IPS-18c (cell line): ENCODE measurements at regions not wholly inside any gene's neighbourhood (a gene's known extent, or its start where the extent isn't known, plus 50 kb on each side); places are given as distances from the start of the nearest gene placed in this dataset.

Experiments used
- H3K4me3 ChIP-seq: 2 replicates; pipeline ENCODE4 v1.7.0; 2013; ENCODE audit warnings: low read depth, mild to moderate bottlenecking, low read length, moderate library complexity; ENCODE audit not compliant: insufficient read depth
- H3K9me3 ChIP-seq: one replicate; pipeline ENCODE4 v1.6.1; 2013; ENCODE audit warnings: mild to moderate bottlenecking, low read length, moderate library complexity; ENCODE audit not compliant: control insufficient read depth, insufficient read depth

DNA sequence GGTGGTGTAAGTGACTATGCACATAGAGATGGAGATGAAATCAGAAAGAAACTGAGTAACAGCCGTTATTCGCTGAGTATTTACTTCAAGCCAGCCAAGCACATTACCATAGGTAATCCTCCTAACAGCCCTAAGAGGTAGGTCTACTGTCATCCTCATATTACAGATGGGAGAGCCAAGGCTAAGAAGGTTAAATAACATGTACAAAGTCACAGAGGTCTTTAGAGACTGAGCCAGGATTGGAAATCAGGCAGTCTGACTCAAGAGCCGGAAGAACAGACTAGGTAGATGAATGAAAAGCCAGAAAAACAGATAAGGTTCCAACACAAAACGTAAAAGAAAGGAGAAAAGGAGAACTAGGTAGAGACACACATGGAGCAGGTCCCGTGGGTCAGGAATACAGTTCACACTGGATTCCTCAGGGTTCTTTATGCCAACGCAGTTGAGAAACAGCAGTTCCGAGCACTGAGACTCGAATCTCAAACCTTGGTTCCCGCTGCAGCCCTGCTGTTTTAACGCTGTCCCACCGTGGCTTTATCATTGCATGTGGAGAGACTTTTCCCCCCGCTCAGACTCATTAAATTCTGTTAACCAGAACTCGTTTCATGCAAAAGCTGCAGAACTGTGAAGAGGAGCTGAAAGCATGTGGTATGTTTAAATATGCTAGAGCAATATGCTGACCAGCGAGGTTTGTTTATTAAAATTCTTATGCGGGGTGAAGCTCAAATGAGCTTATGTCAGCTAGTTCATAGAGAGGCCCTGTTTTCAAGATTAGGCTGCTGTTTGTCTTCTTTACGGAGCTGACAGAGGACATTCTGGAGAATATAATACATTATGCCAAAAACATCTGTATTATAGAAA is 537.9 kb downstream of the CD83 start:
- no peak overlapping the region for H3K4me3 ChIP-seq
- no peaks in the 10 kb centered on the region for H3K9me3 ChIP-seq

DNA sequence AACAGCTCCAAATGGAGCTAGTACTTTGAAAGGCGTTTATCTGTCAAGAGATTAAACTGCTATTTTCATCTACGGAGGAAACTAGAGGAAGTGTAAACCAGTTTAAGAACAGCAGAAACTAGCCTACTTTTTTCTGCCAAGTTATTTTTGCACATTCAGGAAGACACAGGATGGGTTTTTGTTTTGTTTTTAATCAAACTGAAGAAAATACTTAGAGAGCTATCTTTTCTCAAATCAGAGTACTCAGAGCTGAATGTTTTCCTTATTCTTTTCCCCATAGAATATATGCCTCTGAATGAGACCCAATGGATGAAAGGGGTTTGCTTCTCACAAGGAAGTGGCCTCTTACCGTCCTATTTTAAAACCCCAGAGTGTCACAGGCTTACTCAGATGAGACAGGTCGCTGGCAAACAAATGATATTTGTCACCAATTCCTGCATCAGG is 538.5 kb downstream of the CD83 start:
- no peak overlapping the region for H3K4me3 ChIP-seq
- no peaks in the 10 kb centered on the region for H3K9me3 ChIP-seq

DNA sequence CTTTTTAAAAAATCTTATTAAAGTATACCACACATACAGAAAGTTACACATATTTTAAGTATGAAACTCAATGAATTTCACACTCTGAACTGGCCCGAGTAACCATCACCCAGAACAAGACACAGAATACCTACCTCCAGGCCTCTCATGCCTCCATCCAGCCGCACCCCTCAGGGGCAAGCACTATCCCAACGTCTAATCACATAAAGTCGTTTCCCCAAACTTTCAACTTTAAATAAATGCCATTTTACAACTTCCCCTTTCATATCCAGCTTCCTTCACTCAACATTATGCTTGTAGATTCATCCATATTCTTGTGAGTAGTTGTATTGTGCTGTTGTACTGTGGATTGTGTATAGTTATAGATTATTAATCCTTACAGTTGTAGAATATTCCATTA is 539.1 kb downstream of the CD83 start:
- no peaks in the 10 kb centered on the region for H3K9me3 ChIP-seq
- no peak overlapping the region for H3K4me3 ChIP-seq

DNA sequence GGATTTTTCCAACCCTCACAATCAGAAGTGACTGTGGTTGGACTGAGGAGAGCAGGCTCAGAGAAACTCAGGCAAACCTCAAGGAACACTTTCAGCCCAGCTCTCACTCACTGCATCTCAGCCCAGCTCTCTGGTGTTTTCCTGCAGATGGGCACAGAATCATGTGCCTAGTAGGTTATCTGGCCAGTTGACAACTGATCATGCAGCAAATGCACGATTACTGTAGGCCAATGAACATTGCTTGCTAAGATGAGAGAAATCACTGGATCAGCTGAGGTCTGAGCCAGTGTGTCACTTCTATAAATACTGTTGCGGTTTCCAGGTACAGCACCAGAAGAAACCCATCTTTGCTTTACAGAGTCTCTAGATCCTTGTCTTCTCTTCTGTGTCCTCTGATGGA is 540.5 kb downstream of the CD83 start:
- Histone ChIP-seq H3K9me3 (no peaks in the 10 kb centered on the region), H3K4me3 (no peak overlapping the region)

DNA sequence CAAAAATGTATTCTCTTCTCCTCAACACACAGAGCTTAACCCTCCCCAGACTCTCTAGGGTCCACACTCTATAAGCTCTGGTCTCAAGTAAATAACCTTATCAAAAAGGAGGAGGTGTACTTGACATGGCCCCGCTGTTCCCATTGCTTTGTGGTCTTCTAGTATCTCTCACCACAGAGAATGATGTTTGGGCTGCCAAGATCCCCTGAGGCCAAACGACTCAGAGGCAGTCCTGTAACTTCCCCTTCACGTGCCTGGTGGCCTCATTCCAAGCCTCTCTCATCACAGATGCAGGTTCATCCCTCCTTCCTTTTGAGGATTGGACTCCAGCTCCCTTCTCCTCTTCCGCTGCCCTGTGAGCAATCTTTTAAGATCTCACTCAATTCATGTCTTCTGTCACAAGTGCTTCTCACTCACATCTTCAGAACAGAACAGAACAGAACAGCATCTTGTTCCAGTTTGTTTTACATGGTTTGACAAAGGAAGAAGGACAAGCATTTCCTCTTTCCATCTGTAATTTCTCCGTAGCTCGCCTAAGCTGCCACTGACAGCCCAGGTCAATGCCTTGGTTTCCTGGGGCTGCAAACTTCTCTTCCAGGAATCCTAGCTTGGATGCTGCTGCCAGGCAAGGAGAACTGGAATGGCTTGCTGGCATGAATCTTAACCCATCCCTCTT is 541.5 kb downstream of the CD83 start:
- H3K4me3 ChIP-seq = no peak overlapping the region; the same call in 1 of the 2 replicates
- no peaks in the 10 kb centered on the region for H3K9me3 ChIP-seq

DNA sequence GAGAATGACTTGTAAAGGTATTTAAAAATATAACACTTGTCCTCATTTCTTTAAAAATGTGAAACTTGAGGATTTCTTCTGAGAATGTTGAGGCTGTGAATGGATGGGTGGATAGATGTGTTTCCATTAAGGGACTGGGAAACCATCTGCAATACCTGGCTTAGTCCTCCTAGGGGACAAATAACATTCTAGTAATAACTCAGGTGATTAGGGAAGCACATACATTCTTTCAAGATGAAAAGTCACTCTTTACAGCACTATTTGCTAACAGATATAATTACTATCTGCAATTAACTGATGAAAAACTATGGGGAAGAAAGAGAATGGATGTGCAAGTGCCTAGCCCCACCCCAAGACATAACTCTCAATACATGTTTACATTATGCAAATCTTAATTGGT is 542.3 kb downstream of the CD83 start:
- Histone ChIP-seq H3K4me3 (no peak overlapping the region), H3K9me3 (no peaks in the 10 kb centered on the region)

DNA sequence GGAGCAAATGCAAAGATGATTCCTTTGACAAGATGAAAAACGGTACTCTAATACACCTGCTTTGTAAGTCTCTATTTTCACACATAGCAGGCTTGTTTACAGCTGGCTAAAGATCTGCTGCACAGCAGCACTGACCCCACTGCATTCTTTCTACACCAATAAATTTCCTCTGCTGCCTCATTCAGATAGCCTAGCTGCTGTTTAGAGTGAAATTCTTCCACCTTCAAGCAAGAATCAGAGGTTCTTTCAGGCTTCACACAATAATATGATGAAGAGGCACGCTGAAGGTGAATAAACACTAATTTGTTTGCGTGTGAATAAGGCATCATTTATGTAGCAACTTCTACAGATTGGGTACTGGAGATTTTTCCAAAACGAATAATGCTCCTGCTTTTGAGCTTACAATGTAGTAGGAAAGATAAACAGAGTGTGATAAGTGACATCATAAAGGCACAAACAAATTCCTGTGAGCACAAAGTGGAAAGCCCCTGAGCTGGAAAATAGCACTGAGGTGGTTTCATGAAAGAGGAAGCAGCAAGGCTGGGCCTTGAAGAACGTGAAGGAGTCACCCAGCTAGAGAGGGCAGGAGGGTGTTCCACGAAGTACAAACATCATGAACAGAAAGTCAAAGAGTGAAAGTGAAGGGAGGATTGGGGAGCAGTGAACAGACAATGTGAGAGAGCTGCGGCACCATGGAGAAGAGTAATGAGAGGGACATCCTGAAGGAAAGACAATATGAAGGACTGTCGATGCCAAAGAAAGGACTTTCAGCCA is 543.4 kb downstream of the CD83 start:
- H3K4me3 ChIP-seq = no peak overlapping the region
- H3K9me3 ChIP-seq = no peaks in the 10 kb centered on the region

DNA sequence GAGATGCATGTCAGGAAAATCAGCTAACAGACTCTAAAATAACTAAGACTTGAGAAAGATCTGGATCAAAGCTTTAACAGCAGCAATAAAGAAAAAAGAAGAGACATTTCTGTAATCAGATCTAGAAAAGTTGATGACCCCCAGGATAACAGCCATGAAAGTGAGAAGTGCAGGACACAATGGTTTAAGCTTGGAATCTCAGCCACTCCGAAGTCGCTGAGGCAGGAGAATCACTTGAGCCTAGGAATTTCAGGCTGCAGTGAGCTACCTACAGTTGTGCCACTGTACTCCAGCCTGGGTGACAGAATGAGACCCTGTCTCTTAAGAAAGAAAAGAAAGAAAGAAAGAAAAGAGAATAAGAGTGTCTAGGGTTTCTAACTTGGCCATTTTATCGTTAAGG is 544.1 kb downstream of the CD83 start:
- H3K9me3 ChIP-seq = no peaks in the 10 kb centered on the region
- no peak overlapping the region for H3K4me3 ChIP-seq

DNA sequence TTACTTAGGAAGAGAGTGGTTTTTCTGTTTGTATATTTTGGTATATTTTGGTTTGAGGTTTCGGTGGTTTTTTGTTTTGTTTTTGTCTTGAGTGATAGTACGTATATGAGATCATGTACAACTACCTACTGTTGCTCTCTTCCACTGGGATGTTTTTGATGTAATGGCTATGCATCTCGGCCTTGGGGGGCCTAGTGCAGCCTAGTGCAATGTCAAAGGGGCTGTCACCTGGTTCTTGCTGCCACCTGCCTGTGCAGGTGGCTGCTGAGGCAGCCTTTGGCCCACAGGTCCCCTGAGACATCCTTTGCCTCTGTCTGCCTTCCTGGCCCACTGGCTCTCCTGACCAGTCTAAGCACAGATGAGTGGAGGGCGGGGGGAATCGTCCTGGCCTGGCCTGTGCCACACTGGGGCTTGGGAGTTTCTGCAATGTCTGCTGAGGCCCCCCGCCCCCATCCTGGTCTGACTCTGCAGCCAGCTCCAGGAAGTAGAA is 546.6 kb downstream of the CD83 start:
- no peaks in the 10 kb centered on the region for H3K9me3 ChIP-seq
- H3K4me3 ChIP-seq = no peak overlapping the region

DNA sequence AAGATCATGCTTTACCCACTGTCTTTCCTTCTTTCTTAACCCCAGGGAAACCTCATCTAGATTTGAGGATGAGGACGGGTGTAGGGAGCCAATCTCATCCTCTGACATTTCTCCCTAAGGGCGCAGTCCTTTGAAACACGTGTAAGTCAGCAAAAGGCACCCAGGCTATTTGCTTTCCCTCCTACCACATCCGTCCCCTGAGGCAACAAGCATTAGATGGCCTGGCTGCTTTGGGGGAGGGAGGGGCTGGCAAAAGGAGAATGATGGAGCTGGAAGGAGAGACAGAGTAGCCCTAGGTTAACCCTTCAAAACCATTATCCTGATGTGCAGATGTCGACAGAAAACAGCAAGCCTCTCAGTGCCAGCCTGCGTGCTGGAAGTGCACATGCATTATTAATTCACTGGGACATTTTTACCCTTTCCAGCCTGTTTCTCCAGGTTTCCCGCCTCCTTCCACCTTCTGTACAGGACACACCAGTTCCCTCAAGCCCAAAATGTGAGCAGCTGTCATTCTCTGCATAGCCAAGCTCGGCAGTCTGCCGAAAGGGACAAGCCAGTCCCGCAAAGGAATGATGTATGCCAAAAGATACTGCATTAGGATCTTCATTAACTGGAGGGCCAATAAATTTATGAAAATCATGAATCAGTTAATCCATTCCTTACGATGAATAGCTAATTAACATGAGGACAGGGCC is 547.2 kb downstream of the CD83 start:
- H3K4me3 ChIP-seq = no peak overlapping the region
- no peaks in the 10 kb centered on the region for H3K9me3 ChIP-seq

DNA sequence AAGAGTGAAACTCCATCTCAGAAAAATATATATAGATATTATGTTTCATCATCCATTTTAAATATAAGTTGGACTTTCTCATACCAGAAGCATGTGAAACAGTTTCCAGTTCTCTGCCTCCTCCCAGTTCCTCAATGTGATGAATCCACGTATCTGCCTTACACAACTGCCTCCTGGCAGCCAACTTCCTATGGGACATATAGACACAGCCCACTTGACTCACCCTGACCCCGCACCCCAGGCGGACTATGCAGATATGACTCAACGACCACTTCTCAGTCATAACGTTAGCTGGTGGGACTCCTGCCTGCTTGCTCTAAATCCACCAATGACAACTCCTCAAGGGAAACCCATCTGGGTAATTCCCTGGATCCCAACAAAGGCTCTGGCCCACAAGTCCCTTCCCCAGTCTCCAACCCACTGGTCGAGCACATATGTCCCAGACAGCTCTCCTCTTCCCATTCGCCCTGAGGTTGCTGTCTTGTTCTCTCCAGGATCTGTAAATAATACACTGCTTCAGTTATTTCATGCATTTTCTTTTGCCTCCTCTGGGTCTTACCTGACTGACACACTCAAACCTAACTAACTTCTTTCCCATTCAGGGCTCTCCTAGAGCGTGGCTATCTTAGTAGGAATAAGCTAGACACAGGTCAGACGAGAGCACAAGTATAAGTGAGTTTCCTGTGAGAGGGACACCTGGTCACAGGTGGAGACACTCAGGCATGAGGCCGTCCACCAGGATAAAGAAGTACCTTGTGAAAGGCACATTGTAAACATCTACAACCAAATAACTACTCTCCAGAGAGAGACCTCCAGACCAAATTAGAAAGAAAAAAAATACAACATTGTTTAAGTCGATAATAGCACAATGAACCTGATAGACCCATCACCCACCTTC is 548.5 kb downstream of the CD83 start:
- Histone ChIP-seq H3K9me3 (no peaks in the 10 kb centered on the region), H3K4me3 (no peak overlapping the region)

DNA sequence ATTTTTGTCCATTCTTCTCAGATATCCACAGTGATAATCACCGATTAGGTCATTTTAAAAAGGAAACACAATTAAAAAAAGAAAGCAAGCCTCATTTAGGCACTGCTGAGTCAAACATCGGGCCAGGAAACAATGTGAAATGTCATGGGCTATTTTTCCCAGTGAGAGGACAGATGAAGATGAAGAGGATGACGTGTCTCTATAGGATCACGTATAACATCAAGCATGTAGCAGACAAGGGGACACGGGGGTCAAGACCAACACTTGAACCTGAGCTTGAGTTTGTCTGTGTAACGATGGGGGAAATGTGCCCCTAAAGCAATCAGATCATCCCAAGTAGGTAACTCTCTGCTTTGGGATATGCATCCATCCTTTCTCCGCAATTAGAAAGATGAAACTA is 553.2 kb downstream of the CD83 start:
- no peak overlapping the region for H3K4me3 ChIP-seq
- no peaks in the 10 kb centered on the region for H3K9me3 ChIP-seq

DNA sequence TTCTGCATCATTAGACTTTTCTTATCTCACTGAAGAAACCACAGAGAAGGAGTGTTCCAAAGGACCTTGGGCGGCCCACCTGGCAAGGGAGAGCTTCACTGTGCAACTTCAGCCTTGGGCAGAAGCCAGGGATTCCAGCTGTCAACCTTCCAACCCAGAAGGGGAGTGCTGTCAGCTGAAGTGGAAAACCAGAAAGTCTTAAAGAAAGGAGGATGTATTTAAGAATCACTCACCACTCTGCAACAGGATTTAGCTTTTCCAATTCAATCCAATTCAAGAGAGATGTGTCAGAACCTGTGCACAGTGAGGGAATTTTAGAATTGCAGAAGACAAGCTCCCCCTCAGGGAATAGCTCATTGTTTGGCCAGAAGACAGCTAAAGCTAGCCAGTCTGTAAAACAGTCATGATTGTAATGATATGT is 553.7 kb downstream of the CD83 start:
- H3K9me3 ChIP-seq = no peaks in the 10 kb centered on the region
- no peak overlapping the region for H3K4me3 ChIP-seq

DNA sequence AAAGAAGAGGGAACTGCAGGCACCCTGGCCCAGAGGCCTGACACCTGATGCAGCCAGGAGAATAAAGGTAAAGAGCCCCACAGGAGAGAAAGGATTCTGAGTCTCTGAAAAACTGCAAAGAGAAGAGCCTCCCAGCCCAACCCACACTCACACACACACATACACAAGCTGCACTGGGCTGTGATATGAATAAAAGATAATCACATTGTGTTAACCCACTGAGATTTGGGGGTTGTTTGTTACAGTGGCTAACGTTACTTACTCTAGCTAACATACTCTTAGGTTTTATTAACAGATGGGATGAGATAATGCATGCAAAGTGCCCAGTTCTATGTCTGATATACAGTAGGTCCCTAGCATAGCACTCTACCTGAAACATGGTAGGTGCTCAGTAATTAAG is 554.4 kb downstream of the CD83 start:
- Histone ChIP-seq H3K9me3 (no peaks in the 10 kb centered on the region), H3K4me3 (no peak overlapping the region)

DNA sequence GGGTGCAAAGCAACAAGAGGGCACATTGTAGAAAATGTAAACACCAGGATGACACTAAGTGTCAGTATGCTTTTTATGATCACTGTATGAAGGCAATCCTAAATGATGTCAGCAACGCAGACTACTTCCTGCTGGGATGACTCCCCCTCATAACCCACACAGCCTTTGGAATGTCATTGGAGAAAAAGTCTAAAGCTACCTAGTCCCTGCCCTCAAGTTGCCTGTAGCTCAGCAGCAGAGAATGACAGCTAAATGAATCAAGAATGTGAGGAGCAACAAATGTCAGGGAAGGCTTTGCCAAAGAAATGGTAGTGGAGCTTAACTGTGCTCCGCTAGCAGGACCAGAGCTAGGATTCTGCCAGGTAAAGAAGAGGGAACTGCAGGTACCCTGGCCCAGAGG is 555.6 kb downstream of the CD83 start:
- H3K4me3 ChIP-seq = no peak overlapping the region
- H3K9me3 ChIP-seq = no peaks in the 10 kb centered on the region

DNA sequence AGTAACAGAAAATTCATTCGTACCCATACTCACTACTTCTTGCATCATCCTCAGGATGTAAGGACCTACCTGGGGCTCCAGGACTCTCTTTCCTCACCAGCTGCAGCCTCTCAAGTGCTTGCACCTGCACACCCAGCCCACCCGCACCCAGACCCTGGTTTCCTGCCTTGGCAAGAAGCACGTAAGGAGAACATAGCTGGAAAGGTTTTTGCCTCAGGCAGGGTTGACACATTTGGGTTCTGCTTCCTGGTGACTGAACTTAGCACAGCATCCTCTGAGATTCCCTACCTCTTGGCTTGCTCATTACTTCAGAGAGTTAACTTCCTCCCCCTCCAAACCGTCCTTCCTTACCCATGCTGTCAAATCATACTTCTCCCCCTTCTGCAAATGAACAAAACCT is 556.9 kb downstream of the CD83 start:
- no peak overlapping the region for H3K4me3 ChIP-seq

More for the DNA sequence above, 556.9 kb downstream of the CD83 start:
- no peaks in the 10 kb centered on the region for H3K9me3 ChIP-seq
